ENCODE measurements at regions not wholly inside any gene's neighbourhood (a gene's known extent, or its start where the extent isn't known, plus 50 kb on each side); places are given as distances from the start of the nearest gene placed in this dataset.
"Not testable (repeated sequence)": the region's sequence is repeated elsewhere in the genome, so short reads cannot be mapped to it uniquely, and the experiment has no call there.

- no peak for DNase-seq (ENCODE audit: low read depth)
Observed at GRCh38 chr6:48994811-48995210, 468.2 kb downstream of the MMUT start.

DNA sequence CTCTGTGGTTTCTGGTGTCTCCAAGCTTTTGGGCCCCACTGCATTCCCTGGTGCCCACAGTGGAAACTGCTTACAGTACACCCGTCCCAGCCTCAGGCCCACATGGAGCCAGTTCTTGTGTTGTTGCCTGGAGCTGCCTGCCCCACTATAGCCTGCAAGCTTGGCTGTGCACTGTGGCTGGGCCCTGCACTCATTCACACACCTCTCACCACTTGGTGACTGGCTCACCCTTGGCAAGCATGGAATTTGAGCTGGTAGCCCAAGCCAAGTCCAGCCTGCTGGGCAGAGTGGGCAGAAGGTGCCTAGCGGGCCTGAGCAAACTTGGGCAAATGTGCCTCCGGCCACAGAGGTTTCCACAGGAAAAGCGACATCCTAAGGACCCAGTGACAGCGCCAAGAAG, 472.3 kb downstream of the MMUT start:
- DNase-seq (ENCODE audit: low read depth): no peak

DNA sequence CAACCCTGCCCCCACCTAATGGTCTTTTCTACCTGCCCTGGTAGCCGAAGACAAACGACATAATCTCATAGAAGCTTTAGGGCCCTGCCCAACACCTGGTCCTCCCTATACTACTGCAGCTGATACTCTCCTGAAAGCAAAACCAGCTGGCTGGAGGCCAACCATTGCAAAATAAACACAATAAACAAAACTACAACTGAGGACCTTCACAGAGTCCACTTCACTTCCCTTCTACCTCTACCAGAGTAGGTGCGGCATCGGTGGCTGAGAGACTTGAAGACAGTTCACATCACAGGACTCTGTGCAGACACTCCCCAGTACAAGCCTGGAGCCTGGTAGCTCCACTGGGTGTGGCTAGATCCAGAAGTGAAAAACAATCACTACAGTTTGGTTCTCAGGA, 476.2 kb downstream of the MMUT start:
- DNase-seq (ENCODE audit: low read depth): no peak

- DNase-seq (ENCODE audit: low read depth): no peak
Observed at GRCh38 chr6:48986105-48986504, 476.9 kb downstream of the MMUT start.

- no peak for DNase-seq (ENCODE audit: low read depth)
Observed at GRCh38 chr6:48985025-48985424, 478.0 kb downstream of the MMUT start.

GRCh38 chr6:48983968-48984367, 479.1 kb downstream of the MMUT start:
- not testable (repeated sequence) for DNase-seq (ENCODE audit: low read depth)

GRCh38 chr6:48983377-48983776, 479.7 kb downstream of the MMUT start:
- DNase-seq (ENCODE audit: low read depth): no peak

DNA sequence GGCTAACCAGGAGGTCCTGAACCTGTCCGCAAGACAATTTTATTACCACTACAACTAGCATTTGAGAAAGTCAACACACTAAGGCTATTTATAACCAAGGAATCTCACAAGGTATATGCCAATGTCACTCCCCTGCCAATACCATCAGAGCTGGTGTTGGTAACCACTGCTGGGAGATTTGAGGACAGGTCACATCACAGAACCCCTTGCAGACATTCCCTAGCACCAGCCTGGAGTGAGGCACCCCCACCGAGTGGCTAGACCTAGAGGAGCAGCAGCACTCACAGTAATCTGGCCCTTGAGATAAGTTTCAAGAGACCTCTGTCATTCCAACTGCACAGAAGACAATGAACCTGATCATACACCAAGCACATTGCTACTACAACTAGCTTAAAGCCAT, 483.2 kb downstream of the MMUT start:
- DNase-seq (ENCODE audit: low read depth): no peak

GRCh38 chr6:48979085-48979484, 484.0 kb downstream of the MMUT start:
- DNase-seq (ENCODE audit: low read depth): no peak

DNA sequence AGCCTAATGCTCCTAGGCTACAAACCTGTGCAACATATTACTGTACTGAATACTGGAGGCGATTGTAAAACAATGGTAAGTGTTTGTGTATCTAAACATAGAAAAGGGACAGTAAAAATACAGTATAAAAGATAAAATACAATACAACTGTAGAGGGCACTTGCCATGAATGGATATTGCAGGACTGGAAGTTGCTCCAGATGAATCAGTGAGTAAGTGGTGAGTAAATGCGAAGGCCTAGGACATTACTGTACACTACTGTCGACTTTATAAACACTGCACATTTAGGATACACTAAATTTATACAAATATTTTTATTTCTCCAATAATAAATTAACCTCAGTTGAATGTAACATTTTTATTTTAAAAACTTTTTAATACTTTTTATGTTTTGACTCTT, 485.0 kb downstream of the MMUT start:
- DNase-seq (ENCODE audit: low read depth): no peak

- DNase-seq (ENCODE audit: low read depth): no peak
Observed at GRCh38 chr6:48977573-48977972, 485.5 kb downstream of the MMUT start.

DNA sequence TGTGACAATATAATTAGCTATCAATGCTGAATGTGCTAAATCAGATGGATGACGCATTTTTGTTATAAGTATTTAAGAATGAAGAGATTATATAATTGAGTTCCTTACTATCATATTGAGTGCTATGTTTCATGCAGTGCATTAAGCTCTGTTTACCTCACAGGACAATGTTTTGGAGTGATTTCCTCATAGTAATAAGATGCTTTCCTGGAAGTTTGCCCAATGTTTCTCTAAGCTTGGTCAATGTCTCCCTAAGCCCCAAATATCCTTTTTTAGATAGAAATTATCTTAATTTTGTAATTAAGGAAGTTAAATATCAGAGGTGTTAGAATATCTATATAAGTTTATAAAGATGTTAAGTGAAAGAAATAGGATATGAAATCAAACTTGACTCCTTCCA, 489.6 kb downstream of the MMUT start:
- no peak for DNase-seq (ENCODE audit: low read depth)

DNA sequence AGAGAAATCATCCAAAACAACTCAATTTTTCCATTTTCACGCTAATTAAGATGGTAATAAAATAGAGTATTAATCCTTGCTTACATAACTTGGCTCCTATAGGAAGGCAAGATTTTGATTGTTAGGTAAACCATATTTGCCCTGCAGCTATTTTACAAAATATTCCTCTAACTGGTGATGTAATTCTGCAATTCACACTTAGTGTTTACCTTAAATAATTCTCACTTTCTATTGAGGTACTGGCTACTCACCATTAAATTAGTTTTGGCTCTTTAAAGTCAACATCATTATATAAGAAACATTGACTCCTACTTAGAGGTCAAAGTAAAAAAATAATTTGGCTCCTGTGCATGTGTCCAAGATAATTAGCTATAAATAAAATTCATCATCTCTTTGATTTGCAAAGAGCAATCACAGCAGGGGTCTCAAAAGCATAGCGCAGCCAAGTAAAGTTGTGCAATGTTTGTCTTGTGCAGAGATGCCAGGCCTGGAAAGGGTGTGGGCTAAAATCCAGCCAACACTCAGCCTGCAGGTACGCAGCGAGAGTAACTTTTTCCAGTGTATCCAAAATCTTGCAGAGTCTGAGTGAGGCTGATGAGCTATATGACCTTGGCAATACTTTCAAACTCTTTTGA, 501.2 kb downstream of the MMUT start:
- DNase-seq (ENCODE audit: low read depth): no peak

- DNase-seq (ENCODE audit: low read depth): no peak
Observed at GRCh38 chr6:48959251-48960060, 503.6 kb downstream of the MMUT start.

DNA sequence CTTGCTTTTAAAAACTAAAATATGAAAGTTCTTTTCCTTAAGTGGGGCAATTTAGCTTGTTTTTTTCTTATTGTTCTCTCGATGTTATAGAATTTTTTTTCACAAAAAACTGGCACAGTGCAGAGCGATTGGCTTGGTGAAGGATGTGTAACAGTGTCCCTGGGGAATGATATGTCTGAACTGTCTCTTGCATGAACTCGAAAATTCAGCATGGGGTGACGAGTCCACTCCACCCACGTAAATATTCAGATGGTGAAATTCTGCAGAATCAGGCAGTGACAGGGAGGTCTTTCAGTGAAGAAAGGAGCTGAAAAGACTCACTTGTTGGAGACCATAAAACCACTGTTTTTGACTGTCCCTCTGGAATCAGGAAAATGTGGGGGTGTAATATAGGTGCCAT, 505.3 kb downstream of the MMUT start:
- no peak for DNase-seq (ENCODE audit: low read depth)

DNA sequence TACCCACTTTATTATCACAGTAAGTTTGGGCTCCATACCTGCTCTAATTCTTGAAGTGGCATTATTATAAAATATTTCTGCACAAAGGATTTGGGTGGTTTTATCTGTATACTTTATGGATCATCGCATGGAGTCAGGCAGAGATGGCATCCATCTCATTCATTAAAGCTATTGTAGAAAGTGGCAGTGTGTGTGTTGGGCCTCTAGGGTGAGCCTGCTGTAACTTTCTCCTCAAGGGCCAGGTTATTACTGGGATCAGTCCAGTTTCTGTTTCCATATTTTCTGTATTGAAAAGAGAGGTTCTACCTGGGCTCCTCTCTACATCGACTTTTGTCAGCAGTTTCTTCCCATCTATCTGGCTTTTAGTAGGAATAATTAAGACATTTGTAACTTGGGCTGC, 511.1 kb downstream of the MMUT start:
- no peak for DNase-seq (ENCODE audit: low read depth)

DNA sequence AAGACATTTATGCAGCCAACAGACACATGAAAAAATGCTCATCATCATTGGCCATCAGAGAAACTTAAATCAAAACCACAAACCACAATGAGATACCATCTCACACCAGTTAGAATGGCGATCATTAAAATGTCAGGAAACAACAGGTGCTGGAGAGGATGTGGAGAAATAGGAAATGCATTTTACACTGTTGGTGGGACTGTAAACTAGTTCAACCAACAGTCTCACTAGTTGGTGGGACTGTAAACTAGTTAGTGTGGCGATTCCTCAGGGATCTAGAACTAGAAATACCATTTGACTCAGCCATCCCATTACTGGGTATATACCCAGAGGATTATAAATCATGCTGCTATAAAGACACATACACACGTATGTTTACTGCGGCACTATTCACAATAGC, 518.8 kb downstream of the MMUT start:
- not testable (repeated sequence) for DNase-seq (ENCODE audit: low read depth)

GRCh38 chr6:48933136-48933535, 529.9 kb downstream of the MMUT start:
- no peak for DNase-seq (ENCODE audit: low read depth)

GRCh38 chr6:48928937-48929336, 534.1 kb downstream of the MMUT start:
- no peak for DNase-seq (ENCODE audit: low read depth)

DNA sequence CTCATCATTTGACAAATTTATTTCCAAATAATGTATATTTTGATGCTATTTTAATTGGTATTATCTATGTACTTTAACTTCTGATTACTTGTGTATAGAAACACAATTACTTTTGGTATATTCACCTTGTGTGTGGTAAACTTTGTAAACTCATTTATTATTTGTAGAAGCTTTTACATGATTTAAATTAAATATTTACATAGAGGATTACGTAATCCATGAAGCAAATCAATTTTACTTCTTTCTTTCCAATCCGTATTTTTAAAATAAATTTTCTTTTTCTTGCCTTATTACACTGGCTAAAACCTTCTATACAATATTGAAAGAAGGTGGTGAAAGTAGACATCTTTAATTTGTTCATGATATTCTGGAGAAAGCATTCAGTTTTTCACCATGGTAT, 540.2 kb downstream of the MMUT start:
- no peak for DNase-seq (ENCODE audit: low read depth)

- DNase-seq (ENCODE audit: low read depth): no peak
Observed at GRCh38 chr6:48919555-48919954, 543.5 kb downstream of the MMUT start.

GRCh38 chr6:48917233-48917632, 545.8 kb downstream of the MMUT start:
- no peak for DNase-seq (ENCODE audit: low read depth)

GRCh38 chr6:48916607-48917006, 546.4 kb downstream of the MMUT start:
- DNase-seq (ENCODE audit: low read depth): no peak

DNA sequence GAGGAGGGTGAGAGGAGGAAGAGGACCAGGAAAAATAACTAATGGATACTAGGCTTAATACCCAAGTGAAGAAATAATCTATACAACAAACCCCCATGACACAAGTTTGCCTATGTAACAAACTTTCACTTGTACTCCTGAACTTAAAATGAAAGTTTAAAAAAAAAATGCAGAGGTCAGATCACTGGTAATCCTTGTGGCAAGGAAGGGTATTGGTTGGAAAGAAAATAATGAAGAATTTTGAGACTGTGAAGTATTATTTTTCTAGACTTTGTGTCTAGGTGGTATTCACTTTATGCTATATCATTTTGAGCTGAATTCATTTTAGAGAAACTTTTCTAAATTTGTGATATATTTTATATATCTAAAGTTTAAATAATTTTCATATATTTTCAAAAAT, 547.5 kb downstream of the MMUT start:
- no peak for DNase-seq (ENCODE audit: low read depth)

All from HS-27A (cell line).